Sigmoid colon (tissue), 6 donors: ENCODE measurements at regions not wholly inside any gene's neighbourhood (a gene's known extent, or its start where the extent isn't known, plus 50 kb on each side); places are given as distances from the start of the nearest gene placed in this dataset.

Source experiments
- DNase-seq: peaks from one replicate; pipeline ENCODE4 v3.0.0-alpha.2; 2019
- H3K27ac ChIP-seq, 4 donors: fragments of 200-600 bp; sonication (generic); one replicate each; pipeline ENCODE4 v1.5.1; 2016 to 2019; ENCODE audit warnings: mild to moderate bottlenecking in 1 of 4
- H3K27me3 ChIP-seq, 3 donors: fragments of 200-600 bp; sonication (generic); one replicate each; pipeline ENCODE4 v1.5.1; 2019; ENCODE audit warnings: mild to moderate bottlenecking in 1 of 3
- H3K36me3 ChIP-seq, 4 donors: fragments of 200-600 bp; sonication (generic); one replicate each; pipeline ENCODE4 v1.5.1; 2016 to 2019
- H3K4me1 ChIP-seq, 4 donors: fragments of 200-600 bp; sonication (generic); one replicate each; pipeline ENCODE4 v1.5.1; 2017 to 2019
- H3K4me3 ChIP-seq, 4 donors: fragments of 200-600 bp; sonication (generic); one replicate each; pipeline ENCODE4 v1.5.1; 2017 to 2019; ENCODE audit warnings: mild to moderate bottlenecking in 2 of 4, moderate library complexity in 1 of 4
- H3K9me3 ChIP-seq, 4 donors: fragments of 200-600 bp in 3 of 4; sonication (generic) in 3 of 4; one replicate each; pipeline versions ENCODE4 v1.5.1 to v1.6.1; 2013 to 2019
- EP300 ChIP-seq, 4 donors: sonication (generic); formaldehyde crosslinking; IDR thresholded peaks; one replicate each; pipeline ENCODE4 v1.6.1; 2017; ENCODE audit warnings: antibody characterized with exemption in 4 of 4
- POLR2A ChIP-seq, 2 donors: fragments of 450-650 bp; IDR thresholded peaks; one replicate each; pipeline ENCODE4 v1.6.1; 2016; ENCODE audit warnings: antibody characterized with exemption in 2 of 2, mild to moderate bottlenecking in 2 of 2, moderate library complexity in 2 of 2
- POLR2AphosphoS5 ChIP-seq, 4 donors: sonication (generic); formaldehyde crosslinking; IDR thresholded peaks; one replicate each; pipeline ENCODE4 v1.6.1; 2017; ENCODE audit warnings: antibody characterized with exemption in 4 of 4
- WGBS, 2 donors: extraction: QIAGEN DNeasy Blood & Tissue Kit; methylation state at CpG; one replicate each; pipeline ENCODE4 v1.1.7; 2013; 5-methylcytosine and 5-hydroxymethylcytosine counted together
- intact Hi-C: fragments of 100-400 bp; cut with DNase I; formaldehyde crosslinking; loops from one replicate; pipeline ENCODE4 v1.15.1; 2023
- TF ChIP-seq, protein P1 (sequence below), 4 experiments: fragments of 450-650 bp in 3 of 4; fragments of 200-600 bp in 1 of 4; IDR thresholded peaks; one replicate each; pipeline ENCODE4 v1.5.1; 2016 to 2019; ENCODE audit warnings: antibody characterized with exemption in 4 of 4, mild to moderate bottlenecking in 3 of 4, moderate library complexity in 2 of 4
- donor health status: healthy with polysubstance abuse.
- donor health status: healthy.

DNA sequence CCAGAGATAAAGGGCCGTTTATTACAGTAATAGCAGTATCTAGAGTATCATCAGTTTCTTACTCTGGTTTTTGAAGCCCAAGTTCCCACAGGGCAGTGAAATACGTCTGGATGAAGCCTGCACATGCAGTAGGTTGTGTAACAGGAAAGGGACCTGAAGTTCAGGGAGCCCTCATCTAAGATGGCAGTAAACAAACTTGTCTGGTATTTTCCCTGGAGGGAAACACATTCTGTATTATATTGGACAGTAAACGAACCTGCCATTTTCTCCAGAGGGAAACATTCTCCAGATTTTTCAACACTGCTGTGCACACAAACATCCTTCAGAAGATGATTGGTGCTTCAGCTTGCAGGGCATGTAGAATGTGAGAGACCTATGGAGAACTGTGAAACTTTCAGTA, 189.9 kb downstream of the TFEC start:
- Histone ChIP-seq H3K4me1 (peaks cover 0 to 16% (median 0%) of the 10 kb centered on the region in 4 donors), H3K36me3 (no peaks in the 10 kb centered on the region), H3K9me3 (no peaks in the 10 kb centered on the region), H3K4me3 (no peak overlapping the region), H3K27me3 (no peaks in the 10 kb centered on the region), H3K27ac (no peak overlapping the region)
- 14 to 51% methylated on average over 3 of the region's 3 CpGs for WGBS, 2 donors
- no peak for DNase-seq
- intact Hi-C loops: no loop called here
- TF ChIP-seq EP300 (IDR thresholded peaks at IDR 0.05) (no peak), POLR2A (IDR thresholded peaks at IDR 0.05) (no peak), POLR2AphosphoS5 (IDR thresholded peaks at IDR 0.05) (no peak)
- TF ChIP-seq, protein P1, sequence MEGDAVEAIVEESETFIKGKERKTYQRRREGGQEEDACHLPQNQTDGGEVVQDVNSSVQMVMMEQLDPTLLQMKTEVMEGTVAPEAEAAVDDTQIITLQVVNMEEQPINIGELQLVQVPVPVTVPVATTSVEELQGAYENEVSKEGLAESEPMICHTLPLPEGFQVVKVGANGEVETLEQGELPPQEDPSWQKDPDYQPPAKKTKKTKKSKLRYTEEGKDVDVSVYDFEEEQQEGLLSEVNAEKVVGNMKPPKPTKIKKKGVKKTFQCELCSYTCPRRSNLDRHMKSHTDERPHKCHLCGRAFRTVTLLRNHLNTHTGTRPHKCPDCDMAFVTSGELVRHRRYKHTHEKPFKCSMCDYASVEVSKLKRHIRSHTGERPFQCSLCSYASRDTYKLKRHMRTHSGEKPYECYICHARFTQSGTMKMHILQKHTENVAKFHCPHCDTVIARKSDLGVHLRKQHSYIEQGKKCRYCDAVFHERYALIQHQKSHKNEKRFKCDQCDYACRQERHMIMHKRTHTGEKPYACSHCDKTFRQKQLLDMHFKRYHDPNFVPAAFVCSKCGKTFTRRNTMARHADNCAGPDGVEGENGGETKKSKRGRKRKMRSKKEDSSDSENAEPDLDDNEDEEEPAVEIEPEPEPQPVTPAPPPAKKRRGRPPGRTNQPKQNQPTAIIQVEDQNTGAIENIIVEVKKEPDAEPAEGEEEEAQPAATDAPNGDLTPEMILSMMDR (IDR thresholded peaks at IDR 0.05): no peak

DNA sequence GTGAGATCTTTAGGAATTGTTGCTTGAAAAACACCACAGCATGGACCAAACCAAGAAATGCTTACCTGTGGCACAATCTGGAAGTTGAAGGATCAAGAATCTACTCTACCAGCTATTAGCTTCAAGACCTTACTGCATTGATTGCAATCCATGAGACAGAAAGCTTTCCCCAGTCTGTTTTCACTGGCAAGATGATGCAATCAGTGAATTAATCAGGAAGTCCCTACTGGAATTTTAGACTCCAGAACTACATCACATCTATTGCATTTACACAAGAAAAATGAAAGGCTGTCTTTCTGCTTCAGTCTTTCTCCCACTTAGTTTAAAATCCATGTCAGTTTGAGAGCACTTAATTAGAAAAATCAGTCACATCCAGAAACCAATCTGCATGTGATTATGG, 191.7 kb downstream of the TFEC start:
- no peak overlapping the region for H3K4me3 ChIP-seq
- no peak overlapping the region for H3K27ac ChIP-seq
- intact Hi-C loops: no loop called here
- H3K36me3 ChIP-seq: no peaks in the 10 kb centered on the region
- DNase-seq: no peak
- TF ChIP-seq POLR2A (IDR thresholded peaks at IDR 0.05) (no peak), POLR2AphosphoS5 (IDR thresholded peaks at IDR 0.05) (no peak), EP300 (IDR thresholded peaks at IDR 0.05) (no peak)
- TF ChIP-seq, protein P1 (IDR thresholded peaks at IDR 0.05): no peak
- H3K4me1 ChIP-seq: peaks cover 0 to 16% (median 0%) of the 10 kb centered on the region in 4 donors
- H3K9me3 ChIP-seq: no peaks in the 10 kb centered on the region
- H3K27me3 ChIP-seq: no peaks in the 10 kb centered on the region

DNA sequence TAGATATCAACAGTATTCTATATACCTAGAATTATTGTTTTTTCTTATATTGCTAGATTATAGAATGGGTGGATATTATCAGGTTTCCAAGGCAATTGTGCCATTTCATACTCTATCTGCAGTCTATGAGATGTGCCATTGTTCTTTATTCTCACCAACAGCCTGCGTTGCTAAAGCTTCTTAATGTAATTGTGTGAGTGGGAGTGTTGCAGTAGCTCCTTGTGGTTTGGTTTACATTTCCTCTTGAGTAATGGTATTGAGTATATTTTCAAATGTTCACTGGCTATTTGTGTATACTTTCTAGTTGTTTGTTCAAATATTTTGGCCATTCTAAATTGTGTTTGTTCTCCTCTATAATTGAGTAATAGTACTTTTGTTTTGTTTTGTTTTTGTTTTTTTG, 199.2 kb downstream of the TFEC start:
- intact Hi-C loops: no loop called here
- H3K9me3 ChIP-seq: no peaks in the 10 kb centered on the region
- no peaks in the 10 kb centered on the region for H3K27me3 ChIP-seq
- no peaks in the 10 kb centered on the region for H3K36me3 ChIP-seq
- WGBS, 2 donors: 76 to 78% methylated on average over 1 of the region's 1 CpG
- no peak overlapping the region for H3K4me3 ChIP-seq
- H3K27ac ChIP-seq: no peak overlapping the region
- DNase-seq: no peak
- H3K4me1 ChIP-seq: no peaks in the 10 kb centered on the region
- TF ChIP-seq EP300 (IDR thresholded peaks at IDR 0.05): no peak
- no peak for TF ChIP-seq POLR2A (IDR thresholded peaks at IDR 0.05)
- TF ChIP-seq, protein P1 (IDR thresholded peaks at IDR 0.05): no peak
- TF ChIP-seq POLR2AphosphoS5 (IDR thresholded peaks at IDR 0.05): no peak

DNA sequence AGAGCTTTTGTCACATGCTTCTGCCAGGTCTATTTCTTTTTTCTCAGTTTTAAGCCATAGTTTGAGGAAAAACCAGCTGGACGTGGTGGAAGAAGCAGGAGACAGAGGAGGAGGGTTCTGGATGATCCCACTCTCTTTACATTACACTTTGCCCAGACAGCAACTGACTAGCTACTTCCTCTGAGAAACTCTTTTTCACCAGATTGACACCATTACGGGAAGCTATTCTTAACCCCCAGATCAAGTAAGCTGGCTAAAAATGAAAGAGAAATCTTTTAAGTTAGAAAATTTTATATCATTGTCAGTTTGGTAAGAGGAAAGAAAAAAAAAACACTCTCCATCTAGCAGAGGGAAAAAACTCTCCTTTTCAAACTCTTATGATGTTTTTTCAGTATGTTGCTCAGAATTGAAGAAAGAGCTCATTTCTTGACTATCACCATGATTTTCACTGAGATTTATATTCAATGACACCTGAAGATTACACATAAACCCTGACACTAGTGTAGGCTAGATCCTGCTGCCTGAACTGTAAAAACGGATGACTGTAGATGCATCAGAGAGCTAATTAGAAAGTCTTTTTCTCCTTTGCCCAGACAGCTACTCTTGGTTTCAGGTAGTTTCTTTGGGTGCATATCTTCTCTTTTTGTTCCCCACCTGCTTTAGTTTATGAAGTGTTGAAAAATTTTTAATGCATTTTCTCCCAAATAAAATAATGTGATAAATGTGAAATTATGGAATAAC, 203.1 kb downstream of the TFEC start:
- Histone ChIP-seq H3K4me1 (no peaks in the 10 kb centered on the region), H3K27me3 (no peaks in the 10 kb centered on the region), H3K9me3 (no peaks in the 10 kb centered on the region), H3K4me3 (no peak overlapping the region), H3K27ac (no peak overlapping the region), H3K36me3 (no peaks in the 10 kb centered on the region)
- TF ChIP-seq POLR2AphosphoS5 (IDR thresholded peaks at IDR 0.05) (no peak), POLR2A (IDR thresholded peaks at IDR 0.05) (no peak), EP300 (IDR thresholded peaks at IDR 0.05) (no peak)
- TF ChIP-seq, protein P1 (IDR thresholded peaks at IDR 0.05): no peak
- WGBS, 2 donors: 63 to 65% methylated on average over 3 of the region's 3 CpGs
- no peak for DNase-seq
- intact Hi-C loops: no loop called here
